WERI-Rb-1 (cell line): ENCODE measurements at regions not wholly inside any gene's neighbourhood (a gene's known extent, or its start where the extent isn't known, plus 50 kb on each side); places are given as distances from the start of the nearest gene placed in this dataset.

Source experiments
- DNase-seq: peaks from one replicate; pipeline ENCODE4 v3.0.0-alpha.2; 2020
- H3K27ac ChIP-seq: fragments of 250-450 bp; sonication (Bioruptor Pico); 2 replicates; pipeline ENCODE4 v1.5.1; 2020; ENCODE audit warnings: mild to moderate bottlenecking, moderate library complexity
- H3K27me3 ChIP-seq: fragments of 250-450 bp; sonication (Bioruptor Pico); 2 replicates; pipeline ENCODE4 v1.5.1; 2021; ENCODE audit warnings: mild to moderate bottlenecking, low read depth, moderate library complexity; ENCODE audit not compliant: insufficient read depth, severe bottlenecking
- H3K36me3 ChIP-seq: fragments of 250-450 bp; sonication (Bioruptor Pico); 2 replicates; pipeline ENCODE4 v1.5.1; 2020; ENCODE audit warnings: mild to moderate bottlenecking, moderate library complexity
- H3K4me3 ChIP-seq: 2 replicates; pipeline ENCODE4 v1.5.1; 2011; ENCODE audit warnings: low read depth, mild to moderate bottlenecking, control low read depth, low read length
- H3K9me3 ChIP-seq: fragments of 250-450 bp; sonication (Bioruptor Pico); 2 replicates; pipeline ENCODE4 v1.5.1; 2021; ENCODE audit warnings: mild to moderate bottlenecking, moderate library complexity; ENCODE audit not compliant: severe bottlenecking
- TF ChIP-seq, protein P1 (sequence below): IDR thresholded peaks from 2 replicates; pipeline ENCODE4 v1.5.1; 2011; ENCODE audit warnings: low read depth, mild to moderate bottlenecking, control low read depth, inconsistent platforms, low read length

DNA sequence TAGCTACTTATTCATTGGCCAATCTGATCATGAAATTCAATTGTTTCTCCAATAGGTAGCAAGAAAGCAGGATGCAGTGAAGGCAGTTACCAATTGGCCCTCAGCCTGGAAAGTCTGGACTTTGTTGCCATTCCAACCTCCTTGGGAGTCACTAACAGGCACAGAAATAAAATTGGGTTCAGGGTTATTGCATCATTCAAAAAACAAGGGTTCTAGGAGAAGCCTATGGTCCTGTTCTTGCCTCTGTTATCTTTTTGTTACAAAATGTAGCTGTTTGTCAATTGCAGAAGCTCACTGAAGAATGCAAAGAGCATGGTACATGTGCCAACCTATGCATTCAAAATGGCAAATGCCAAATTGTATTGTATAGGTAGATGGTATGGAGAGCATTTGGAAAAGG is 51.0 kb upstream of the CCNG1 start:
- H3K4me3 ChIP-seq: no peak overlapping the region
- H3K9me3 ChIP-seq: no peaks in the 10 kb centered on the region
- TF ChIP-seq, protein P1, sequence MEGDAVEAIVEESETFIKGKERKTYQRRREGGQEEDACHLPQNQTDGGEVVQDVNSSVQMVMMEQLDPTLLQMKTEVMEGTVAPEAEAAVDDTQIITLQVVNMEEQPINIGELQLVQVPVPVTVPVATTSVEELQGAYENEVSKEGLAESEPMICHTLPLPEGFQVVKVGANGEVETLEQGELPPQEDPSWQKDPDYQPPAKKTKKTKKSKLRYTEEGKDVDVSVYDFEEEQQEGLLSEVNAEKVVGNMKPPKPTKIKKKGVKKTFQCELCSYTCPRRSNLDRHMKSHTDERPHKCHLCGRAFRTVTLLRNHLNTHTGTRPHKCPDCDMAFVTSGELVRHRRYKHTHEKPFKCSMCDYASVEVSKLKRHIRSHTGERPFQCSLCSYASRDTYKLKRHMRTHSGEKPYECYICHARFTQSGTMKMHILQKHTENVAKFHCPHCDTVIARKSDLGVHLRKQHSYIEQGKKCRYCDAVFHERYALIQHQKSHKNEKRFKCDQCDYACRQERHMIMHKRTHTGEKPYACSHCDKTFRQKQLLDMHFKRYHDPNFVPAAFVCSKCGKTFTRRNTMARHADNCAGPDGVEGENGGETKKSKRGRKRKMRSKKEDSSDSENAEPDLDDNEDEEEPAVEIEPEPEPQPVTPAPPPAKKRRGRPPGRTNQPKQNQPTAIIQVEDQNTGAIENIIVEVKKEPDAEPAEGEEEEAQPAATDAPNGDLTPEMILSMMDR: no peak
- H3K27me3 ChIP-seq: peaks cover 39% of the 10 kb centered on the region
- DNase-seq: no peak
- H3K27ac ChIP-seq: no peak overlapping the region
- no peaks in the 10 kb centered on the region for H3K36me3 ChIP-seq

DNA sequence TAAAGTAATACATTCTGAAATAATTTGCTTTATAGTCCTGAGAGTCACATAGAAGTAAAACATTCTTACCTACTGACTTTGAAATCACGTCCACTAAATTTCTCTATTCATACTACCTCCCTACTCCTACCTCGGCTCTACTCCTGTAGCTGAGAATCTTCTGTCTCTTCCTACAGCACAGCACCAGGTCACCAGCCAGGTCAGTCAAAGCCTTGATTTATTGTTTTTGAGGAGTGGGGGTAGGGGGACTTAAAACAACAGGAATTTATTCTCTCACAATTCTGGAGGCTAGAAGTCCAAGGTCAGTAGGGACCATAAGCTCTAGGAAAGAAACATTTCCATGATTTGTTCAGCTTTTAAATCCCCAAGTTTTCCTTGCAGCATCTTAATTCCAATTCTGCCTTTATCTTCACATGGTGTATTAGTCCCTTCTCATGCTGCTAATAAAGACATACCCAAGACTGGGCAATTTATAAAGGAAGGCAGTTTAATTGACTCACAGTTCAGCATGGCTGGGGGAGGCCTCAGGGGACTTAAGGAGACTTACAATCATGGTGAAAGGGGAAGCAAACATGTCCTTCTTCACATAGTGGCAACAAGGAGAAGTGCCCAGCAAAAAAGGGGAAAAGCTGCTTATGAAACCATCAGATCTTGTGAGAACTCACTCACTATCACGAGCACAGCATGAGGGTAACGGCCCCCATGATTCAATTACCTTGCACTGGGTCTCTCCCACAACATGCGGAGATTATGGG is 49.6 kb upstream of the CCNG1 start:
- no peaks in the 10 kb centered on the region for H3K36me3 ChIP-seq
- H3K27me3 ChIP-seq: peaks cover 34% of the 10 kb centered on the region
- DNase-seq: no peak
- no peak overlapping the region for H3K27ac ChIP-seq
- TF ChIP-seq, protein P1: no peak
- H3K4me3 ChIP-seq: no peak overlapping the region
- no peaks in the 10 kb centered on the region for H3K9me3 ChIP-seq
